Liver (tissue), 8 donors: ENCODE measurements at regions not wholly inside any gene's neighbourhood (a gene's known extent, or its start where the extent isn't known, plus 50 kb on each side); places are given as distances from the start of the nearest gene placed in this dataset.

Experiments used
- DNase-seq: peaks from one replicate; pipeline ENCODE4 v3.0.0-alpha.2; 2017; ENCODE audit warnings: low spot score
- H3K27ac ChIP-seq, 2 donors: one replicate each; pipeline ENCODE4 v1.7.0; 2013; ENCODE audit warnings: inconsistent platforms in 2 of 2, low read length in 2 of 2, control low read depth in 1 of 2, low read depth in 1 of 2, mild to moderate bottlenecking in 1 of 2
- H3K27me3 ChIP-seq, 4 donors: one replicate each; pipeline versions ENCODE4 v1.6.1 to v1.7.0; 2013; ENCODE audit warnings: low read length in 3 of 4, inconsistent platforms in 1 of 4, mild to moderate bottlenecking in 1 of 4, moderate library complexity in 1 of 4; ENCODE audit not compliant: control insufficient read depth in 4 of 4, insufficient read depth in 4 of 4
- H3K36me3 ChIP-seq, 4 donors: one replicate each; pipeline versions ENCODE4 v1.6.1 to v1.7.0; 2013; ENCODE audit warnings: low read length in 3 of 4, mild to moderate bottlenecking in 3 of 4, low read depth in 1 of 4, moderate library complexity in 1 of 4; ENCODE audit not compliant: control insufficient read depth in 4 of 4, insufficient read depth in 3 of 4
- H3K4me1 ChIP-seq, 4 donors: one replicate each; pipeline versions ENCODE4 v1.6.1 to v1.7.0; 2013; ENCODE audit warnings: low read length in 3 of 4, mild to moderate bottlenecking in 3 of 4, moderate library complexity in 1 of 4; ENCODE audit not compliant: control insufficient read depth in 4 of 4, insufficient read depth in 4 of 4
- H3K4me3 ChIP-seq, 3 donors: one replicate each; pipeline versions ENCODE4 v1.6.1 to v1.7.0; 2013; ENCODE audit warnings: low read length in 3 of 3, control low read depth in 1 of 3, low read depth in 1 of 3, mild to moderate bottlenecking in 1 of 3
- H3K9ac ChIP-seq, 2 donors: one replicate each; pipeline ENCODE4 v1.7.0; 2013; ENCODE audit warnings: low read length in 2 of 2, mild to moderate bottlenecking in 2 of 2, moderate library complexity in 2 of 2, control low read depth in 1 of 2, low read depth in 1 of 2
- H3K9me3 ChIP-seq, 4 donors: one replicate each; pipeline versions ENCODE4 v1.6.1 to v1.7.0; 2013; ENCODE audit warnings: low read length in 3 of 4; ENCODE audit not compliant: control insufficient read depth in 4 of 4
- ATF3 ChIP-seq: IDR thresholded peaks from 2 replicates; pipeline ENCODE4 v1.6.1; 2016; ENCODE audit warnings: antibody characterized with exemption
- CTCF ChIP-seq: fragments of 150-350 bp; IDR thresholded peaks from 2 replicates; pipeline ENCODE4 v1.5.1; 2017; ENCODE audit warnings: improper control_type of control experiment, low read depth, low read length; ENCODE audit not compliant: missing input control
- EGR1 ChIP-seq, 2 donors: IDR thresholded peaks; 2 replicates each; pipeline ENCODE4 v1.6.1; 2016 to 2018; ENCODE audit warnings: antibody characterized with exemption in 2 of 2, low read depth in 2 of 2
- FOXA1 ChIP-seq: IDR thresholded peaks from 2 replicates; pipeline ENCODE4 v1.6.1; 2016; ENCODE audit warnings: antibody characterized with exemption
- FOXA2 ChIP-seq: IDR thresholded peaks from 2 replicates; pipeline ENCODE4 v1.6.1; 2016; ENCODE audit warnings: antibody characterized with exemption
- GABPA ChIP-seq, 2 donors: IDR thresholded peaks in 1 of 2; conservative IDR thresholded peaks in 1 of 2; 2 replicates each; pipeline ENCODE4 v1.6.1; 2016; ENCODE audit warnings: antibody characterized with exemption in 2 of 2, mild to moderate bottlenecking in 1 of 2, moderate library complexity in 1 of 2
- HNF4A ChIP-seq, 2 donors: conservative IDR thresholded peaks; 2 replicates each; pipeline ENCODE4 v1.6.1; 2016; ENCODE audit warnings: antibody characterized with exemption in 2 of 2, mild to moderate bottlenecking in 2 of 2
- HNF4G ChIP-seq: IDR thresholded peaks from 2 replicates; pipeline ENCODE4 v1.6.1; 2016; ENCODE audit warnings: antibody characterized with exemption
- JUND ChIP-seq, 2 donors: IDR thresholded peaks; 2 replicates each; pipeline ENCODE4 v1.6.1; 2016; ENCODE audit warnings: antibody characterized with exemption in 2 of 2
- MAX ChIP-seq: IDR thresholded peaks from 2 replicates; pipeline ENCODE4 v1.6.1; 2016; ENCODE audit warnings: antibody characterized with exemption
- NR2F2 ChIP-seq: IDR thresholded peaks from 2 replicates; pipeline ENCODE4 v1.6.1; 2016; ENCODE audit warnings: antibody characterized with exemption
- REST ChIP-seq: IDR thresholded peaks from 2 replicates; pipeline ENCODE4 v1.6.1; 2016; ENCODE audit warnings: antibody characterized with exemption, mild to moderate bottlenecking
- SP1 ChIP-seq: IDR thresholded peaks from 2 replicates; pipeline ENCODE4 v1.6.1; 2018; ENCODE audit warnings: antibody characterized with exemption, mild to moderate bottlenecking
- TAF1 ChIP-seq: conservative IDR thresholded peaks from 2 replicates; pipeline ENCODE4 v1.6.1; 2016; ENCODE audit warnings: antibody characterized with exemption, mild to moderate bottlenecking
- YY1 ChIP-seq: IDR thresholded peaks from 2 replicates; pipeline ENCODE4 v1.6.1; 2016; ENCODE audit warnings: antibody characterized with exemption, mild to moderate bottlenecking
- ZBTB33 ChIP-seq: IDR thresholded peaks from 2 replicates; pipeline ENCODE4 v1.6.1; 2016; ENCODE audit warnings: antibody characterized with exemption
- WGBS: extraction: QIAGEN DNeasy Blood & Tissue Kit; methylation state at CpG from one replicate; pipeline ENCODE4 v1.1.7; 2013; 5-methylcytosine and 5-hydroxymethylcytosine counted together
- donor health status: healthy.
- donor health status: healthy.
- donor health status: healthy.
- donor health status: healthy.
- donor health status: healthy.

- 44% methylated on average over 1 of the region's 1 CpG for WGBS
- Histone ChIP-seq H3K4me3 (no peak overlapping the region), H3K27me3 (peaks cover 0 to 4% (median 0%) of the 10 kb centered on the region in 4 donors), H3K9me3 (no peaks in the 10 kb centered on the region), H3K27ac (no peak overlapping the region), H3K9ac (no peak overlapping the region), H3K36me3 (no peaks in the 10 kb centered on the region), H3K4me1 (no peaks in the 10 kb centered on the region)
- DNase-seq = no peak
- no peak for TF ChIP-seq FOXA2
- TF ChIP-seq HNF4G = no peak
- TF ChIP-seq ZBTB33 = no peak
- no peak for TF ChIP-seq HNF4A (conservative IDR thresholded peaks at IDR 0.05)
- TF ChIP-seq ATF3 = no peak
- TF ChIP-seq MAX = no peak
- no peak for TF ChIP-seq NR2F2
Measured at GRCh38 chr9:20207176-20207575, 415.1 kb downstream of the MLLT3 start.

- TF ChIP-seq TAF1 = no peak
- TF ChIP-seq JUND (IDR thresholded peaks at IDR 0.05) = no peak
- TF ChIP-seq MAX = no peak
- TF ChIP-seq ATF3 = no peak
- TF ChIP-seq HNF4A (conservative IDR thresholded peaks at IDR 0.05) = no peak
- TF ChIP-seq FOXA2 = no peak
- TF ChIP-seq SP1 = no peak
- TF ChIP-seq CTCF = no peak
- TF ChIP-seq GABPA (IDR thresholded peaks at IDR 0.05 in 1 of 2, conservative IDR thresholded peaks at IDR 0.05 in 1 of 2) = no peak
- no peak for TF ChIP-seq EGR1 (IDR thresholded peaks at IDR 0.05; ENCODE audit: low read depth in 2 of 2)
- no peak for TF ChIP-seq FOXA1
- TF ChIP-seq REST = no peak
- no peak for TF ChIP-seq YY1
- Histone ChIP-seq H3K9ac (no peak overlapping the region), H3K9me3 (no peaks in the 10 kb centered on the region), H3K27ac (no peak overlapping the region), H3K27me3 (peaks cover 0 to 5% (median 0%) of the 10 kb centered on the region in 4 donors), H3K36me3 (no peaks in the 10 kb centered on the region), H3K4me3 (no peak overlapping the region), H3K4me1 (no peaks in the 10 kb centered on the region)
- DNase-seq = no peak
- 84% methylated on average over 2 of the region's 2 CpGs for WGBS
Measured at GRCh38 chr9:20205821-20206220, 416.5 kb downstream of the MLLT3 start.
